SW480 (cell line): ENCODE measurements at regions not wholly inside any gene's neighbourhood (a gene's known extent, or its start where the extent isn't known, plus 50 kb on each side); places are given as distances from the start of the nearest gene placed in this dataset.
"Not testable (repeated sequence)": the region's sequence is repeated elsewhere in the genome, so short reads cannot be mapped to it uniquely, and the experiment has no call there.

ENCODE experiments used
- DNase-seq: peaks from one replicate; pipeline ENCODE4 v3.0.0-alpha.2; 2016; ENCODE audit warnings: low spot score

DNA sequence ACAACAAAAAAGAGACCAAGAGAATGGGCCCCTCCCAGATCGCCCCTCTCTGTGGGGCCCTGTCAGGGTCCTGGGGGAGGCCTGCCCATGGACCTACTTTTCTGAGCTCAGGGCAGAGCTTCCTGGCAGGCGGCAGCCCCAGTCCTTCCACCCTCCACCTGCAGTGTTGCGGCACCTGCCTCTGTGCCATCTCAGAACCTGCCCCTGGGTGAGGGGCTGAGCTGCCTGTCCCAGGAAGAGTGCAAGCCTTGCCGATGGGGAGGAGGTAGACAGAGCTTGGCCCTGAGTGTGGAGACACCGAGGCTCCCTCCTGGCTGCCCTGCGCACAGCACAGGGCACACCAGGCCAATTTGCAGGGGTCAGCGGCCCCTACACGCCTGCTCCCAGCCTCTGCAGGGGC, 67.5 kb downstream of the UNCX start:
- DNase-seq, result no peak

DNA sequence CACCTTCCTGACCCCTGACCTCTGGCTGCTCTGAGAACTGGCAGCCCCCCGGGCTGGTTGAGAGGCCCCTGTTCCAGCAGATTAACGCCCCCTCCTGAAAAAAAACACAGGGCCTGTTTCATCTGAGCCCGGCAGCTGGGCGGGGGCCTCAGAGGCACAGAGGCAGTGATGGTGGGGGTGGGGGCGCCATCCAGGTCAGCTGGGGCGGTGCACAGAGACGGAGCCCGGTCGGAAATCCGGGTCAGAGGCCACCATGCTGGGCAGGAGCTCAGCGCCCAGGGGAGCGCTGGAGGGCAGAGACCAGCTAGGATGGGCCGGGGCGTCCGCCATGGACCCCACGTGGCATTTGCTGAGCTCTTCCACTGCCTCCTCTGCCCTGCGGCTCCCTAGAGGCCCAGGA, 68.0 kb downstream of the UNCX start:
- DNase-seq, result no peak

DNA sequence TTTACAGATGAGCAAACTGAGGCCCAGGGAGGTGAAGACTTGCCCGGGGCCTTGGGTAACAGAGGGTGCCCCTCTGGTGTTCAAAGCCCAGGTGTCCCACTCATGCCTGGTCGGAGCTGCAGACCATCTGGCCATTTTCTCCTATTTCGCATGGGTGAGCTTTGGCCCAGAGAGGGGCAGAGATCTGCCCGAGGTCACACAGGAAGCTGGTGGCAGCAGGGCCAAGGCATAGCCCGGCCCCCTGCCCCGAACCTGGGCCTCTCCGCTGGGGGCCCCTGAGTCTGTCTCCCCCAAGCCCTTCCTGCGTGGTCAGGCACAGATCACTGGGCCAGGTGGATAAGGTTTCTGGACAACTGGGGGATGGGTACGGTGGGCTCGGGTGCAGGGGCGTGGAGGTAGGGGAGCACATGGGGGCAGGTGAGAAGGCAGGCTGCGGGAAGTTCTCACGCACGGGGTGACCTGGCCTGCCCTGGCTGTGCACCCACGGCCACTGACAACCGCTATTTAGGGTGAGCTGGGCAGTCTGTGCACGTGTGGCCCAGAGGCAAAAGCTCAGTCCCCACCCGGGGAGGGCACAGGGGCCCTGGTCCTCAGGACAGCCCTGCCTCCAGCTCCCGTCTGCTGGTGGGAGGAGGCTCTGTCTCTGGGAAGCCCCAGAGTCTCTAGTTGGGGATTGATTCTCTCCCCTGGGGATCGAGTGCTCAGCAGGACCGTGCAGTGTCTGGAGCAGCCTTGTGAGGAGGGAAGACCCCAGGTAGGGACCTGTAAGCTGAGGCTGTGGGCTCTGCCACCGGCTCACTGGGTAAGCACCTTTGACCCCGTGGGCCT, 68.6 kb downstream of the UNCX start:
- no peak for DNase-seq

DNA sequence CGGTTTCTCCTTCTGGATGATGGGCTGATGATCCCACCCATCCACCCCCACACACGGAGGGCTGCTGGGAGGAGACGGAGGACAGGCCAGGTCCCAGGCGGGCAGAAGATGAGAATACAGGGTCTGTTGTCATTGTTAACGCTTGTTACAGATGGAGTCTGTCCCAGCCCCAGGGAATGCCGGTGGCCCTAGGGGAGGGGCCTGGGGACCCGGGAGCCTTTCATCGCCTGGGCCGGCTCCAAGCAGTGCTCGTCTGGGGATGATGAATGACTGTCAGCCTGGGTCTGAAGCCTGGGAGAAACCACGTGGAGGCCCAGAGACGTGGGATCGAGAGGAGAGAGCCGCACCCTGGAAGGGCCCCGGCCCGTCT, 69.2 kb downstream of the UNCX start:
- DNase-seq, result no peak

DNA sequence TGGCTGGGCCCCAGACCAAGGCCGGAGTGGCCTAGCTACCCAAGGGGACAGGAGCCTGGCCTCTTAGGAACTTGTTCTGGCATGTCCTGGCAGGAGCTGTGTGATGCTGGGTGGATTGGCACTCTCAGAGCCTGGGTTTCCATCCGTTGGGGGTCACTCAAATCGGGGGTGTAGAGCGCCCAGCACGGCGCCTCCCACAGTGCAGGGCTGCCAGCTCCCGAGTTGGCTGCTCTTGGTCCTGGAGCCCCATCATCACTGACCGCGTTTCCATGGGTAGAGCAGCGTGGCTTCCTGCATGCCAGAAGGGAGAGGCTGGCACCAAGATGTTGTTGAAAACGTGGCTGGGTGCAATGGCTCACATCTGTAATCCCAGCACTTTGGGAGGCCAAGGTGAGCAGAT, 70.3 kb downstream of the UNCX start:
- DNase-seq, result no peak

DNA sequence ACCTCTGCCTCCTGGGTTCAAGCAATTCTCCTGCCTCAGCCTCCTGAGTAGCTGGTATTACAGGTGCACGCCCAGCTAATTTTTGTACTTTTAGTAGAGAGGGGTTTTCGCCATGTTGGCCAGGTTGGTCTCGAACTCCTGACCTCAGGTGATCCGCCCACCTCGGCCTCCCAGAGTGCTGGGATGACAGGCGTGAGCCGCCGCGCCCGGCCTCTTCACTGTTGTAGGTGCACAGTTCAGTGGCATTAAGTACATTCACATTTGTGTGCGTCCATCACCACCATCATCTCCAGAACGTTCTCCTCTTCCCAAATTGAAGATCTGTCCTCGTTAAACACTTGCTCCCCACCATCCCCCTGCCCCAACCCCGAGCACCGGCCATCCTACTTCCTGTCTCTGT, 71.3 kb downstream of the UNCX start:
- not testable (repeated sequence) for DNase-seq

DNA sequence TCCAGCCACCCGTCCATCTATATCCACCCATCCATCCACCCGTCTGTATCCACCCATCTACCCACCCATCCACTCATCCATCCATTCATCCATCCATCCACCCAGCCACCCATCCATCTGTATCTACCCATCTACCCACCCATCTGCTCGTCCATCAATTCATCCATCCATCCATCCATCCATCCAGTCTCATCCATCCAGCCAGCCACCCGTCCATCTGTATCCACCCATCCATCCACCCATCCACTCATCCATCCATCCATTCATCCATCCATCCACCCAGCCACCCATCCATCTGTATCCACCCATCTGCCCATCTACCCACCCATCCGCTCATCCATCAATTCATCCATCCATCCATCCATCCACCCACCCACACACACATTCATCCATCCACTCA, 73.2 kb downstream of the UNCX start:
- no peak for DNase-seq

DNA sequence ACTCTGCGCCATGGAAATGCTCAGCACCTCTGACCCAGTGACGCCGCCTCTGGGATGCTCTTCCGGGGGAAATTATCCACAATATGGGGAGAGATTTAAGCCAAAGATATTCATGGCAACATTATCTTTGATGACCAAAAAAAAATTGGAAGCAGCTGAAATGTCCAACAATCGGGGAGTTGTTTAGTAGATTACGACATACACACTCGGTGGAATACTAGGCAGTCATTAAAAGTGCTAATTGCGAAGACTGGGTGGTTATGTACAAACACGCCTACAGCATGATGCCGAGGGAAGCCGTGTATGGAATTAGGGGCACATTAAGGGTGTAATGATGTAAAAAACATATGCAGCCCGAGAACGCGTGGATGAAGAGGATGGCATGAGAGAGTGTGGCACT, 75.2 kb downstream of the UNCX start:
- DNase-seq, result no peak

DNA sequence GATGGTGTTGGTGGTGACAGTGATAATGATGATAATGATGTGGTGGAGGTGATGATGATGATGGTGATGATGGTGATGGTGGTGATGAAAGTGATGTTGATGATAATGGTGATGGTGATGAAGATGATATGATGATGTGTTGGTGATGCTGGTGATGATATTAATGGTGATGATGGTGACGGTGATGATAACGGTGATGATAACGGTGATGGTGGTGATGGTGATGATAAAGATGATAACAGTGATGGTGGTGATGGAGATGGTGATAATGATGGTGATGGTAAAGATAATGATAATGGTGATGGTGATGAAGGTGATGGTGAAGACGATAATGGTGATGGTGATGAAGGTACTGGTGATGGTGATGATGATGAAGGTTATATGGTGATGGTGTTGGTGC, 76.6 kb downstream of the UNCX start:
- no peak for DNase-seq

DNA sequence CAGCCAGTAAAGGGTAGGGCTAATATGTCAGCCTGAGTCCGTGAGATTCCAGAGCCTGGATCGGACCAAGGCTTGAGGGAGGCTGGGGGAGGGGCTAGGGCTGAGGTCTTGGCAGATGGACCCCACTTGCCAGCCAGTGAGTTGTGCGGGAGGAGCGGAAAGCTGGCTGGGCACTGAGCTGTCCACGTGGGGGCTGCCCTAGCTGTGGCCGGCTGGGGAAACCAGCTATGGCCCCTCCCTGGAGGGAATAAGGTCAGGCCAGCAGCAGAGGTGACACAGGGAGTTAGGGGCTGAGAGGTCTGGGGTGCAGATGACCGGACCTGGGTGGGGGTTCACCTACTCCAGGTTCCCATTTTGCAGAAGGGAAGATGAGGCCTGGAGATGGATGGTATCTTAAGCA, 77.3 kb downstream of the UNCX start:
- DNase-seq, result no peak

DNA sequence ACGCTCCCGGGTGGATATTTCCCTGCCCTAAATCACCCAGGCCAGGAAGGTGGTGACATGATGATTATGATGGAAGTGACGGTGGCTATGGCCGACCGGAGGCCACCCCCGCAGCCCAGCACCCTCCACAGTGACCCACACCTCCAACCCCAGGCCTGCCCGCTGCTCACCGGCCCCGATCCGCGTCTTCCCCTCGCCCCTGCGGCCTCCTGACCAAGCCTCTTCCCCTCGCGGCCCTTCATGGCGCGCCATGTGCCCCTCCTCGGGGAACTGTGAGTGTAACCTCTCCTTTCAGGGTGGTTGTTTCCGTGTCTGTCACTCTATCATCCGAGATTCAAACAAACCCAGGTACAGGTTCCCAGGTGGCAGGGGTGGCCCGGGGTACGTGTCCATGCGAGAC, 78.3 kb downstream of the UNCX start:
- no peak for DNase-seq

DNA sequence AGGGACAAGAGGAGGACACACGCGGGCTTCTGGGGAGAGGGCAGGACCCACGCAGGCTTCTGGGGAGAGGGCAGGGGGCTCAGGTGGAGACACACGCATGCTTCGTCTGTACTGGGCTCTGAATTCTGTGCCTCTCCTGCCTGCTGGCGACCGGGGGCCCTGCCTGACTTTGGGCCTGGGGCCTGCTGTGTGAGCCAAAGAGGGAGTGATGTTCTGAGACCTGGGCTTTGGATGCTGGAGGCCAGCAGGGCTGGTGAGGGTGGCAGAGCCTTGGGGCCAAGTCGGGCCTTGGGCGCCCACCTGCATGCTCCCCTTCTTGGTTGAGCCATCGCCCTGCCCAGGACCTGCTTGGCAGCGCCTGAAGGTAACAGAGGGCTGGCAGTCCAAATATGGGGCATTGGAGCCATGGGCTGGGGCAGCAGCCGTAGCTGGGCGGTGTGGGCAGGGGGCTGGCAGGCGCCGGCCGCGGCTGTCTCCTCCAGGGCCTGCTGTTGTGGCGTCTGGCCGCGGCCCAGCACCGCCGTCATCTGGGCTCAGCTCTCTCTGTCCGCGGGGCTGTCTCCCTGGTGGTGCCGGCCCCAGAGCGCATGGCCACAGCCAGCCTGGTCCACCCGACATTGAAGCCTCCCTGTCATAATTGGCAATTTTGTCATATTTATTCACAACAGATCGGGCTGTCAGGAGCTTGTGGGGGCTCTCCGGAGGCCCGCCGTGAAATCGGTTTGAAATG, 78.9 kb downstream of the UNCX start:
- no peak for DNase-seq

DNA sequence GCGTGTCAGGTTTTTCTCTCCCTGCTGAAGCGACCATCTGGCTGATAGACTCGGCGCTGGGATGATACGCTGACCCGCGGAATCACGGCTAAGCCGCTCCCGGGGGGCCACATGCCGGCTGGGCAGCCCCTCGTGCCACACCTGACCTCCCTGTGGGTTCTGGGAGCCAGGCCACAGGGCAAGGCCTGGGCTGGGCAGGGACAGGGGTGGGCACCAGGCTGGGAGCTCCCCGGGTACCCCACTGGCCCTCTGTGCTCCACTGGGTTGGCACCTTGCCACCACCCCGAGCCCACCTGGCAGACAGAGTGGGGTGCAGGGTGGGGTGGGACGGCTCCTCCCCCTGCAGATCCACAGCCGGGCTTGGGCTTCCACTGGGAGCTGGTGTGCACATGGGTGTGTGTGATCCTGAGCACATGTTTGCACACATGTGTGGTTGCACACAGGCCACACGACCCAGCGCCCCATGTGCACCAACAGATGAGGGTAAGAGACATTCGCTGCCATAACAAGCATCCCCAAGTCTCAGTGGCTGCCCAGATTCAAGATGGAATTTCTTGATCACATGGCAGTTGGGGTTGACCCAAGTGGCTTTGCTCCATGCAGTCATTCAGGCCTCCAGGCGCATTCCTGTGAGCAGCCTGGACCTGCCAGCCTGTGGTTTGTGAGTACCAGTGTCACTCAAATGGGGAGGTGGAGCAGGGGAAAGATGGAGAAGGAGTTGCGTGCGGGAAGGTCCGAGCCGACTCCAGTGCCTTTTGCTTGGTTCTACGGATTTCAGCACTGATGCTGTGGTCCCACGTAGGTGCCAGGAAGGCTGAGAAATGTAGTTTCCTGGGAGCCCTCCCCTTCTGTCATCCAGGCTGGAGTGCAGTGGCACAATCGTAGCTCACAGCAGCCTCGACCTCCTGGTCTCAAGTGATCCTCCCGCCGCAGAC, 79.7 kb downstream of the UNCX start:
- DNase-seq, result no peak

DNA sequence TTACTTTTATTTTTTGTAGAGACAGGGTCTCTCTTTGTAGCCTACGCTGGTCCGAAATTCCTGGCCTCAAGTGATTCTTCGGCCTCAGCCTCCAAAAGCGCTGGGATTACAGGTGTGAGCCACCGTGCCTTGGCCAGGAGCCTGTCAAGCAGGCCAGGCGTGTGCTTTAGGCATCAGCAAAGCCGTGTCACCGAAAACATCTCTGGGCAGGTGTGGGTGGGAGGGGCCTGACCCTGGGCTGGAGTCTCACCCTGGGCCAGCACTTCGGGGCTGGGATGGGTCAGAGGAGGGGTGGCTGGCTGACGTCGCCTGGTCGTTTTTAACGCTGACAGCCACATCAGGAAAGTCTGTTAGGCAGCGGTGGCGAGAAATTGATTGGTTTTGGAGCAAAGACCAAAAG, 80.9 kb downstream of the UNCX start:
- DNase-seq, result no peak

DNA sequence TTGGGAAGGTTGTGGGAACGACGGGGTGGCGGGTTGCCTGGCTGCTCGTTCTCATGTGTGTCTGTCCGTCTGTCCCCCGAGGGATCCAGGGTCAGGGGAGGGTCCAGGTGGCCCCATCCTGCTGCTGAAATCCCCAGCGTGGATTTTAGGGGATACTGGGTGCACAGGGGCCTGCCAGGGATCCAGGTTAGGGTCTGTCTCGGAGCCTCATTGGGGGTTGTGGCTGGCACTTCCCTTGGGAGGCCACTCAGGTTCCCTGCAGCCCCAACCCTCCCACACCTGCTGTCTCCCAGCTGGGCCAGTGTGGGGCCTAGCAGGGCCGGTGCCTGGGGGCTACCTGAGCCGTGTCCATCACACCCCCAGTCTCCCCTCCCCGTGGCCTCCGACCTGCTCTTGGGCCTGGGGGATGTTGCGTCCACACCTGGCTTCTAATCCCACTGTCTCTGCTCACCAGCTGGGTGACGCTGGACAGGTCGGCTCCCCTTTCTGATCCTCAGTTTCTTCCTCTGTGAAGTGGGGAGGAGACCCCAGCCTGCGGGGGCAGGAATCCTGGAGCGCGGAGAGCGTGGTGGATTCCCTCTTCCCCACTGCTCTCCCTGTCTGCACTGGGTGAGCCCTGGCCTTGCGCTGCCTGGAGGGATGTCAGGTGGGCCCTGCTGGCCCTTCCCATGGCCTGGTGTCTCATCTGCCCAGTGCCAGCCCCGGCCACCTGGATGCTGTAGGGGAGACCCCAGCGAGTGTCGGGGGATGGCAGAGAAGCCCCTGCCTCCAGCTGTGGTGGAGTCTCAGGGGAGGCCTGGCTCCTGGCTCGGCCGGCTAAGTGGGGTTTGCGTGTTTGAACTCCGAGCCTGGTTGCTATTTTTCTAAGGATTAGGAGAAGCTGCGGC, 81.6 kb downstream of the UNCX start:
- no peak for DNase-seq

DNA sequence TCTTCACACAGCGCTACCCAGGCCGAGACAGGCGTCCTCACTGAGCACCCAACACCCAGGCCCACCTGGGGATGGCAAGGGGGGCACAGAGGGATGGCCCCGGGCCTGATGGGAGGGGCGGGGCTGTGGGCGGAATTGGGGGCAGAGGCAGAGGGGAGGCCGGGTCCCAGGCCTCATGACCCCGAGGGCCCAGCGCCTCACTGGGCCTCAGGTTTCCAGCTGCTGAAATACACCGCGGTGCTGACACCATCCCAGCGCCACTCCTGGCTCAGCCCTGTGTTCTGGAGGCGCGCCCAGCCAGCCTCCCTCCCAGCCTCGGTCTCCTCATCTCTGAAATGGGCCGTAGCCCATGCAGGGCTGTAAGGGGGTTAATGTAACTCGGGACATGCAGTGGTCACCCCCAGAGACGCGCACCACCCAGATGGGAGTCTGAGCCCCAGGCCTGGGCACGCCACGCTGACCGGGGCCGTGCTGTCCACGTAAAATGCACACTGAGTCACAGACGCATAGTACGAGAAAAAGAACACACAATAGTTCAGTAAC, 82.3 kb downstream of the UNCX start:
- DNase-seq, result no peak

DNA sequence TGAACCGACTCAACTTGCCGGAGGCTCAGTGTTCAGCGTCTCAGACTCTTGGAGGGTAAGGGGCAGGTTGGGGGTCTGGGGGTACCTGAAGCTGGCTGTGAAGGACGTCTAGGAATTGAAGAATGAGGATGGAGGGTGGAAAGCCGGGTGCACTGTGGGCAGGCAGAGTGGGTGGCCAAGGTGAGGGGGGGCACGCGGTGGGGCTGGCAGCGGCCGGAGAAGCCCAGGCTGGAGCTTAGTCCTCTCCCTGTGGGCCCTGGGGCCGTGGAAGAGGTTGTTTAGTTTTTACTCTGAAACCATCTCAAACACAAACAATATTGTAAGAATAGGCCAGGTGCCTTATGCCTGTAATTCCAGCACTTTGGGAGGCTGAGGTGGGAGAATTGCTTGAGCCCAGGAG, 83.4 kb downstream of the UNCX start:
- no peak for DNase-seq

DNA sequence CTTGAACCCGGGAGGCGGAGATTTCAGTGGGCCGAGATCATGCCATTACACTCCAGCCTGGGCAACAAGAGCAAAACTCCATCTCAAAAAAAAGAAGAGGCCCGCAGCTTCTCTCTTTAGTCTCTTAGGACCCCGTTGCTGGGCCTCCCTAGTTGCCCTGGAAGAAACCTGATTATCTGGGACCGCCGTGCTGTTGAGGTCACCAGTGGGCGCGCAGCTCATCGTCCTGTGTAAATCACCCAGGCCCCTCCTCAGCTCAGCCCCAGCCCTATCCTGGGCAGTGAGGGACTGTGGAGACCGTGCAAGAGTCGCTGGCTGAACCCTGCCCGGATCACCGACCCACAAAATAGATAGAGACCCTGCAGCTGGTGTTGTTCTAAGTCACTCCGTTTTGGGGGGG, 85.0 kb downstream of the UNCX start:
- DNase-seq, result no peak

DNA sequence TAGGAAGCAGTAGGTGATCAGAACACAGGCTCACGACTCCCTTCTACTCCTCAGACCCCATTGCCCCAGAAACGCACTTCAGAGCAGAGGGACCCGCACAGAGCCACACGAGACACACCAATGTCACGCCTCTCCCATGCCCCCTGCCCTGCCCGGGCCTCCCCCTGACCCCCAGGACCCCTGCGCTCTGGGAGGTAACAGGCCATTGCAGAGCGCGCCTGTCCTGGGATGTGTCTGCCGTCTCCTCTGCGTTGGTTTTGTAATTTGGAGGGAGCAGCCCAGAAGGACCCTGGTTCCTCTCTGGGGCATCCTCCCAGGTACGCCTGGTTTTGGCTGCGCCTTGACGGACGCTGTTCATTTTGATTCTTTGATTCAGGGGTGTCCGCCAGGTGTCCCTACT, 85.4 kb downstream of the UNCX start:
- no peak for DNase-seq

DNA sequence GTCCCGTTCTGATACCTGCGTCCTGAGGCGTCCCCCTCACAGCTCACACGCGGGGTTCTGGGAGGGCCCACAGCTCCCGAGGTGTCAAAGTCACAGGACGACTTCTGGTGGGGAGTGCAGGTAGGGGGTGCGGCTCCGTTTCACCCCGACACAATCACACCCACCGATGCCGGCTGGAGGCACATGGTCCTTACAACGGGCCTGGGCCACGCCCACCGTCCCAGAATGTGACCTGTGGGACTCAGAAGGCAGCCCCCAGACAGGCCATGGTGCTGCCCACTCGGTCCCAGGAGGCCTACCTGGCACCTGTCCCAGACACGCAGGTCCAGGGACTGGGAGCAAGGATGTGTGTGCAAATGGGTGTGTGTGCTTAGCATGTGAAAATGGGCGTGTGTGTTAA, 86.0 kb downstream of the UNCX start:
- DNase-seq, result no peak

DNA sequence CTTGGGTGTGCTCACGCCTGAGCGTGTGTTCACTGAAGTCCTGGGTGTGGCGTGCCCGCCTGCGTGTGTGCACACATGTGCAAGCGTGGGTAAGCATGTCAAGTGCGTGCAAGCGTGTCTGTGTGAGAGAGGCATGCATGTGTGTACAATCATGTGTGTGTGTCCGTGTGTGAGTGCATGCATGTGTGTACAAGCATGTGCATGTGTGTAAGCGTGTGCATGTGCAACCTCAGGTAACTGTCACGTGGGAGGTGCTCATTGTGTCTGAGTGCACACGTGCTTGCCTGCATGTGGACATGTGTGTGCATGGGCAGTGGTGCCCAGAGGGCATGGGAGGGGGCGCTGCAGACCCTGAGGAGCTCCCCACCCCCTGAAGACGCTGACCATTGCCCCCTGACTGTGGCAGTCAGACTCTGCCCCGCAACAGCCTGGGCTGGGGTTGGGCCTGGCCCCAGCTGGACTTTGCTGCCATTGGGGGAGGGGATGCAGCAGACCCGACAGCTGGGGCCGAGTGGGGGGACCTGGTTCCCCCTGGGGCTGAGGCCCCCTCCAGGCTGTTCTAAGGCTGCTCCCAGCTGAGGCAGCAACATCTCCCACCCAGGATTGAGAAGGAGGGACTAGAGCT, 88.1 kb downstream of the UNCX start:
- DNase-seq, result no peak
